GM21825 (cell line): ENCODE measurements at regions not wholly inside any gene's neighbourhood (a gene's known extent, or its start where the extent isn't known, plus 50 kb on each side); places are given as distances from the start of the nearest gene placed in this dataset.

Source experiments
- ATAC-seq: cut with Tn5 transposase; IDR thresholded peaks from one replicate; pipeline ENCODE4 v1.9.1; 2021; ENCODE audit warnings: mild to moderate bottlenecking, moderate library complexity; ENCODE audit not compliant: unreplicated experiment

DNA sequence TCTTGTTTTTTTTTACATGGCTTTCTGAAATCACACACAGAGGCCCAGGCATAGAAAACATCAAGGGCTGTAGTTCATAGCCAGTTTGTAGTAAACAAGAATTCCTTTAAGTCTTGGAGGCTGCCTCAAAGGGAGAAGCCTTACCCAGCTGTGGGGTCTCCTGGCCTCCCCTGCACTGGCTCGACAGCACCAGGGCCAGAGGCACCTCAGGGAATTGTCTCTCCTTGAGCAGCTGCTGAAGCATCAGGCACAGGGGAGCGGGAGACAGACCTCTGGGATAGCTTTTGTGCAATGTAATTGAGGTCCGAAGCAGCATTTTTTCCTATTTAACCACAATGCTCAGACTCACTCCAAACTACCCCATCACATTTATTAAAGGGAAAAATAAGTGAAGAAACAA, 209.1 kb downstream of the HRH4 start:
- ATAC-seq = no peak

- no peak for ATAC-seq
Measured at GRCh38 chr18:24672165-24672941, 211.9 kb downstream of the HRH4 start.

- no peak for ATAC-seq
Measured at GRCh38 chr18:24674200-24674599, 213.8 kb downstream of the HRH4 start.

DNA sequence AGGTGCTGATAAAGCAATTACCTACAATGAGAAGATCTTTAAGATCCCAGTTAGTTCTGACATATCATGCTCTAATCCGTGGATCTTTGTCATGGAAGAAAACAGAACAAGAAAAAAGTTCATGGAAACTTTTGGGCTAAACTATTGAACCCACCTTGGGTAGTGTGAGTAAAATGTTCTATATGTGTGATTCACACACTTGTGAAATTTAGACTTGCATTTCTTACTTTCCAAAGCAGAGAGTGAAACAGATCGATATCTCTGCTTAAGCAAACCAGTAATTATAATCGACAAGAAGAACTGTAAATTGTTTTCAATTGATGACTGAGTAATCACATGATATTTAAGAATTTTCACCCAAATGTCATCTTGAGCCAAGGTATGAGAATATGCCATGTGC, 214.2 kb downstream of the HRH4 start:
- ATAC-seq = no peak

- no peak for ATAC-seq
Measured at GRCh38 chr18:24677011-24677410, 216.6 kb downstream of the HRH4 start.

- no peak for ATAC-seq
Measured at GRCh38 chr18:24678107-24678506, 217.7 kb downstream of the HRH4 start.

- no peak for ATAC-seq
Measured at GRCh38 chr18:24678626-24679025, 218.2 kb downstream of the HRH4 start.

GRCh38 chr18:24679062-24679461, 218.6 kb downstream of the HRH4 start:
- no peak for ATAC-seq

GRCh38 chr18:24683925-24684324, 223.5 kb downstream of the HRH4 start:
- no peak for ATAC-seq

GRCh38 chr18:24685254-24685959, 225.0 kb downstream of the HRH4 start:
- no peak for ATAC-seq

GRCh38 chr18:24695168-24695567, 234.7 kb downstream of the HRH4 start:
- ATAC-seq = no peak

GRCh38 chr18:24702001-24702515, 241.6 kb downstream of the HRH4 start:
- ATAC-seq = no peak

GRCh38 chr18:24703316-24703715, 242.9 kb downstream of the HRH4 start:
- ATAC-seq = no peak

GRCh38 chr18:24704946-24705630, 244.7 kb downstream of the HRH4 start:
- ATAC-seq = no peak

- no peak for ATAC-seq
Measured at GRCh38 chr18:24710474-24710873, 250.0 kb downstream of the HRH4 start.

GRCh38 chr18:24719791-24720190, 259.4 kb downstream of the HRH4 start:
- ATAC-seq = no peak

DNA sequence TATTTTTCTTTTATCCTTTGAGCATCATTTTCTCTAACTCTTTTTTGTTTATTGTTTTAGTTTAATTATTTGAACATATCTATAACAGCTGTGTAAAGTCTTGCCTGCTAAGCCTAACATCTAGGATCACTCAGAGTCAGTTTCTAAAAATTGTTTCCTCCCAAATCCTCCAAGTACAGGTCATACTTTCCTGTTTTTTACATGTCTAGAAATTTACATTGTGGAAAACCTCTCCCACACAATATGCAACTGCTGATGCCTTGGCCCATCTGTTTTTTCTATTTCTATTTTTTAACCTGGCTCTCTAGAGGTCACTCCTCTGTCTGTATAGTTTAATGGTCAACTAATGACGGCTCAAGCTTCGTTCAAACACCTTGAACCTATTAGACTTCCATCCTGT, 261.0 kb downstream of the HRH4 start:
- ATAC-seq = no peak

GRCh38 chr18:24725644-24726415, 265.4 kb downstream of the HRH4 start:
- no peak for ATAC-seq

- ATAC-seq = no peak
Measured at GRCh38 chr18:24726727-24727492, 266.5 kb downstream of the HRH4 start.

- ATAC-seq = no peak
Measured at GRCh38 chr18:24727685-24728084, 267.2 kb downstream of the HRH4 start.
